Endothelial cell of umbilical vein (primary cell): ENCODE measurements at regions not wholly inside any gene's neighbourhood (a gene's known extent, or its start where the extent isn't known, plus 50 kb on each side); places are given as distances from the start of the nearest gene placed in this dataset.

Experiments used
- BruUV-seq: library from RNA; stranded (reverse); fragments of 400-500 nt; replicated peaks from 2 replicates; lab custom pipeline; 2021; lab: Mats Ljungman, UMichigan
- CTCF ChIA-PET: fragments of 300-600, 350-600 bp; sonication (Branson Sonifier 250); formaldehyde crosslinking; loops from one replicate; lab custom pipeline; 2021; ENCODE audit warnings: antibody characterized with exemption, inconsistent platforms; lab: Charles Lee
- POLR2A ChIA-PET: fragments of 300-600, 350-600 bp; sonication (Branson Sonifier 250); formaldehyde crosslinking; loops from one replicate; lab custom pipeline; 2021; ENCODE audit warnings: antibody characterized with exemption, inconsistent platforms; lab: Charles Lee
- DNase-seq: peaks from one replicate; pipeline ENCODE4 v3.0.0-alpha.2; 2011; ENCODE audit warnings: low read depth, low spot score
- FAIRE-seq: peaks from 2 replicates; lab custom pipeline; 2011; peaks lifted over from hg19 to GRCh38; lab: Jason Lieb, UNC
- H2AFZ ChIP-seq: 2 replicates; pipeline ENCODE4 v1.6.0; 2012; ENCODE audit warnings: low read depth, low read length, control low read depth, inconsistent platforms
- H3K27ac ChIP-seq: 2 replicates; pipeline ENCODE4 v1.5.1; 2011; ENCODE audit warnings: low read depth, mild to moderate bottlenecking, control low read depth, low read length, moderate library complexity; ENCODE audit not compliant: insufficient read depth
- H3K27me3 ChIP-seq, 2 experiments: 2 replicates each; pipeline versions ENCODE4 v1.6.0 to v1.6.1; 2011; ENCODE audit warnings: low read length in 2 of 2, mixed read lengths in 1 of 2; ENCODE audit not compliant: control insufficient read depth in 2 of 2, insufficient read depth in 2 of 2
- H3K36me3 ChIP-seq, 2 experiments: 2 replicates in 1 of 2; 3 replicates in 1 of 2; pipeline ENCODE4 v1.5.1; 2011; ENCODE audit warnings: low read length in 2 of 2, mild to moderate bottlenecking in 1 of 2, moderate library complexity in 1 of 2; ENCODE audit not compliant: control insufficient read depth in 2 of 2, insufficient read depth in 2 of 2; ENCODE audit errors: extremely low read depth in 1 of 2
- H3K4me1 ChIP-seq: 3 replicates; pipeline ENCODE4 v1.5.1; 2011; ENCODE audit warnings: mild to moderate bottlenecking, low read length; ENCODE audit not compliant: control insufficient read depth, insufficient read depth; ENCODE audit errors: extremely low read depth
- H3K4me2 ChIP-seq: 2 replicates; pipeline ENCODE4 v1.6.1; 2011; ENCODE audit warnings: low read length, control low read depth, mixed read lengths; ENCODE audit not compliant: insufficient read depth
- H3K4me3 ChIP-seq, 3 experiments: fragments of 200-600 bp in 1 of 3; sonication (generic), shearing (Covaris generic) in 1 of 3; replicated peaks in 1 of 3; 2 replicates each; pipeline ENCODE4 v1.5.1; 2011 to 2016; ENCODE audit warnings: control low read depth in 3 of 3, low read length in 3 of 3, mild to moderate bottlenecking in 2 of 3, inconsistent platforms in 1 of 3, low read depth in 1 of 3, moderate library complexity in 1 of 3; ENCODE audit not compliant: insufficient read depth in 1 of 3
- H3K79me2 ChIP-seq: 2 replicates; pipeline ENCODE4 v1.6.0; 2012; ENCODE audit warnings: low read length, inconsistent platforms; ENCODE audit not compliant: control insufficient read depth, insufficient read depth
- H3K9ac ChIP-seq: replicated peaks from 2 replicates; pipeline ENCODE3; 2011; ENCODE audit warnings: low read length, control low read depth; ENCODE audit not compliant: insufficient read depth; ENCODE audit errors: extremely low read depth
- H3K9me1 ChIP-seq: replicated peaks from 3 replicates; pipeline ENCODE4 v1.6.0; 2011; ENCODE audit warnings: mild to moderate bottlenecking, low read length; ENCODE audit not compliant: control insufficient read depth, insufficient read depth; ENCODE audit errors: extremely low read depth
- H3K9me3 ChIP-seq: replicated peaks from 2 replicates; pipeline ENCODE4 v1.5.1; 2012; ENCODE audit warnings: low read length, inconsistent platforms; ENCODE audit not compliant: control insufficient read depth, insufficient read depth
- H4K20me1 ChIP-seq: replicated peaks from 2 replicates; pipeline ENCODE3; 2011; ENCODE audit warnings: mild to moderate bottlenecking, low read length; ENCODE audit not compliant: control insufficient read depth, insufficient read depth; ENCODE audit errors: extremely low read depth
- EZH2 ChIP-seq: IDR thresholded peaks from 2 replicates; pipeline ENCODE4 v1.6.1; 2012; ENCODE audit warnings: borderline replicate concordance, low read depth, mild to moderate bottlenecking, moderate library complexity, low read length, inconsistent platforms; ENCODE audit not compliant: severe bottlenecking
- FOS ChIP-seq: IDR thresholded peaks from 2 replicates; pipeline ENCODE4 v1.6.1; 2011; ENCODE audit warnings: mild to moderate bottlenecking, low read length, moderate library complexity, borderline replicate concordance; ENCODE audit not compliant: insufficient read depth
- GATA2 ChIP-seq: IDR thresholded peaks from 2 replicates; pipeline ENCODE4 v1.7.0; 2011; ENCODE audit warnings: low read depth, mild to moderate bottlenecking, moderate library complexity, mixed read lengths, low read length; ENCODE audit not compliant: insufficient read length, insufficient read depth
- POLR2A ChIP-seq: IDR thresholded peaks from 2 replicates; pipeline ENCODE4 v1.6.1; 2012; ENCODE audit warnings: low read depth, mild to moderate bottlenecking, control low read depth, low read length
- dilution Hi-C: fragments of 300-500 bp; cut with MboI; formaldehyde crosslinking; loops from one replicate; pipeline ENCODE4 v1.15.0; 2019; ENCODE audit warnings: low sequenced_read_pairs; ENCODE audit not compliant: extremely low pct_ligation_motif_present
- intact Hi-C: fragments of 100-400 bp; cut with micrococcal nuclease; formaldehyde crosslinking; loops from one replicate; pipeline ENCODE4 v1.10.0; 2022
- TF ChIP-seq, protein P1 (sequence below), 2 donors: IDR thresholded peaks; 1 replicate in 1 of 2; 2 replicates in 1 of 2; pipeline ENCODE4 v1.5.1; 2011; ENCODE audit warnings: low read length in 2 of 2, mild to moderate bottlenecking in 2 of 2, moderate library complexity in 2 of 2, control low read depth in 1 of 2, inconsistent platforms in 1 of 2, low read depth in 1 of 2; ENCODE audit not compliant: insufficient read depth in 1 of 2; ENCODE audit errors: extremely low read depth in 1 of 2
- TF ChIP-seq, protein P2 (sequence below): IDR thresholded peaks from 2 replicates; pipeline ENCODE4 v1.6.1; 2011; ENCODE audit not compliant: insufficient read depth, insufficient read length

DNA sequence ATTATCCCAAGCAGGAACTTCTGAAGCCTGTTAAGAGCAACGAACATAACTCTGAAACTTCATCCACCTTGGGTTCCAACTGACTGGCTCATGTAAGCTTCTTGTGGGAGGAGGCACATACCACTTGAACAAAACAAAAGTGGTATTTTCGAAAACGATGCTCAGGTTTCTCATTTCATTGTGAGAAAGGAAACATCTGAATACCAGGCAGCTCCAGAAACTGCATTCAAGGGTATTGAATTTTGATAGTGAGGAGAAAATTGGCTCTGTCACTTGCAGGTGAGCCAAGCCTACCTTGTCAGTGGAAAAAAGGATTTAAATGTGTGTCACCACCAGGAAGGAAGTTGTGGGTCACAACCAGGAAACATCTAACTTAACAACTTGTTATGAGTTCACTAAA lies 218.1 kb upstream of the SATB1 start:
- H3K9me1 ChIP-seq = no peaks in the 10 kb centered on the region
- H2AFZ ChIP-seq = no peak overlapping the region
- H3K36me3 ChIP-seq = no peaks in the 10 kb centered on the region
- dilution Hi-C loops (no loop called here), intact Hi-C loops (no loop called here)
- ChIA-PET POLR2A (no interaction called here), CTCF (no interaction called here)
- no peak overlapping the region for H3K4me3 ChIP-seq
- no peaks in the 10 kb centered on the region for H4K20me1 ChIP-seq
- no TSS peak for BruUV-seq
- H3K9me3 ChIP-seq = peaks cover 7% of the 10 kb centered on the region
- no peak for FAIRE-seq
- H3K4me2 ChIP-seq = no peak overlapping the region
- no peaks in the 10 kb centered on the region for H3K4me1 ChIP-seq
- DNase-seq = no peak
- no peaks in the 10 kb centered on the region for H3K27me3 ChIP-seq
- no peaks in the 10 kb centered on the region for H3K79me2 ChIP-seq
- no peak for TF ChIP-seq GATA2
- TF ChIP-seq FOS = no peak
- TF ChIP-seq, protein P1, sequence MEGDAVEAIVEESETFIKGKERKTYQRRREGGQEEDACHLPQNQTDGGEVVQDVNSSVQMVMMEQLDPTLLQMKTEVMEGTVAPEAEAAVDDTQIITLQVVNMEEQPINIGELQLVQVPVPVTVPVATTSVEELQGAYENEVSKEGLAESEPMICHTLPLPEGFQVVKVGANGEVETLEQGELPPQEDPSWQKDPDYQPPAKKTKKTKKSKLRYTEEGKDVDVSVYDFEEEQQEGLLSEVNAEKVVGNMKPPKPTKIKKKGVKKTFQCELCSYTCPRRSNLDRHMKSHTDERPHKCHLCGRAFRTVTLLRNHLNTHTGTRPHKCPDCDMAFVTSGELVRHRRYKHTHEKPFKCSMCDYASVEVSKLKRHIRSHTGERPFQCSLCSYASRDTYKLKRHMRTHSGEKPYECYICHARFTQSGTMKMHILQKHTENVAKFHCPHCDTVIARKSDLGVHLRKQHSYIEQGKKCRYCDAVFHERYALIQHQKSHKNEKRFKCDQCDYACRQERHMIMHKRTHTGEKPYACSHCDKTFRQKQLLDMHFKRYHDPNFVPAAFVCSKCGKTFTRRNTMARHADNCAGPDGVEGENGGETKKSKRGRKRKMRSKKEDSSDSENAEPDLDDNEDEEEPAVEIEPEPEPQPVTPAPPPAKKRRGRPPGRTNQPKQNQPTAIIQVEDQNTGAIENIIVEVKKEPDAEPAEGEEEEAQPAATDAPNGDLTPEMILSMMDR (IDR thresholded peaks at IDR 0.05; ENCODE audit: extremely low read depth in 1 of 2, insufficient read depth in 1 of 2, low read depth in 1 of 2, low read length in 2 of 2) = no peak
- TF ChIP-seq, protein P2, sequence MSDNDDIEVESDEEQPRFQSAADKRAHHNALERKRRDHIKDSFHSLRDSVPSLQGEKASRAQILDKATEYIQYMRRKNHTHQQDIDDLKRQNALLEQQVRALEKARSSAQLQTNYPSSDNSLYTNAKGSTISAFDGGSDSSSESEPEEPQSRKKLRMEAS = no peak
- TF ChIP-seq EZH2 = no peak
- no peak for TF ChIP-seq POLR2A
- H3K9ac ChIP-seq = no peak overlapping the region
- no peak overlapping the region for H3K27ac ChIP-seq

DNA sequence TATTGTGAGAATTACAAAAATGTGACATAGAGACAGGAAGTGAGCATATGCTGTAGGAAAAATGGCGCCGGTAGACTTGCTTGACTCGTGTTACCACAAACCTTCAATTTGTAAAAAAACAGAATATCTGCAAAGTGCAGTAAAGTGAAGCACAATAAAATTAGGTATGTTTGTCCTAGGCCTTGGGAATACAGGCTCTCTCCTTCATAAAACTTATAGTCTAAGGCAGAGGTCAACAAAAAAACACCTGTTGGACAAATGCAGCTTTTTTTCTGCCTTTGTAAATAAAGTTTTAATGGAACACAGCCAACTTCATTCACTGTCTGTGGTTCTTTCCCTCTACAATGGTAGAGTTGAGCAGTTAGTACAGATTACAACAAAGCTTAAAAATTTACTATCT lies 216.8 kb upstream of the SATB1 start:
- no peaks in the 10 kb centered on the region for H3K27me3 ChIP-seq
- H3K36me3 ChIP-seq = no peaks in the 10 kb centered on the region
- H3K9me1 ChIP-seq = no peaks in the 10 kb centered on the region
- H2AFZ ChIP-seq = no peak overlapping the region
- no peaks in the 10 kb centered on the region for H3K4me1 ChIP-seq
- H4K20me1 ChIP-seq = no peaks in the 10 kb centered on the region
- peaks cover 4% of the 10 kb centered on the region for H3K9me3 ChIP-seq
- BruUV-seq = no TSS peak
- ChIA-PET CTCF (no interaction called here), POLR2A (no interaction called here)
- intact Hi-C loops = no loop called here
- H3K4me2 ChIP-seq = no peak overlapping the region
- FAIRE-seq (no peak), DNase-seq (no peak)
- dilution Hi-C loops = no loop called here
- no peak for TF ChIP-seq GATA2
- no peak for TF ChIP-seq FOS
- TF ChIP-seq, protein P1 (IDR thresholded peaks at IDR 0.05; ENCODE audit: extremely low read depth in 1 of 2, insufficient read depth in 1 of 2, low read depth in 1 of 2, low read length in 2 of 2) = no peak
- no peak for TF ChIP-seq POLR2A
- no peak overlapping the region for H3K27ac ChIP-seq
- H3K9ac ChIP-seq = no peak overlapping the region
- H3K79me2 ChIP-seq = no peaks in the 10 kb centered on the region
- no peak overlapping the region for H3K4me3 ChIP-seq
